HG03280 (cell line): ENCODE measurements at regions not wholly inside any gene's neighbourhood (a gene's known extent, or its start where the extent isn't known, plus 50 kb on each side); places are given as distances from the start of the nearest gene placed in this dataset.
"Not testable (repeated sequence)": the region's sequence is repeated elsewhere in the genome, so short reads cannot be mapped to it uniquely, and the experiment has no call there.

ENCODE experiments used
- ATAC-seq: cut with Tn5 transposase; IDR thresholded peaks from one replicate; pipeline ENCODE4 v1.9.1; 2021; ENCODE audit warnings: mild to moderate bottlenecking, moderate library complexity; ENCODE audit not compliant: unreplicated experiment

- ATAC-seq: no peak
These were observed 144.7 kb upstream of the ITM2A start for GRCh38 chrX:79511799-79512198.

GRCh38 chrX:79506001-79506400 is 138.9 kb upstream of the ITM2A start:
- ATAC-seq: no peak

- ATAC-seq: no peak
These were observed 115.6 kb upstream of the ITM2A start for GRCh38 chrX:79482686-79483085.

GRCh38 chrX:79477691-79478090 is 110.6 kb upstream of the ITM2A start:
- ATAC-seq: no peak

- ATAC-seq: peak; percentile 52
These were observed 99.5 kb upstream of the ITM2A start for GRCh38 chrX:79466636-79467035.

- no peak for ATAC-seq
These were observed 95.3 kb upstream of the ITM2A start for GRCh38 chrX:79462458-79462857.

- not testable (repeated sequence) for ATAC-seq
These were observed 89.5 kb upstream of the ITM2A start for GRCh38 chrX:79456593-79456992.

GRCh38 chrX:79452881-79453280 is 85.7 kb upstream of the ITM2A start:
- no peak for ATAC-seq

- no peak for ATAC-seq
These were observed 77.6 kb upstream of the ITM2A start for GRCh38 chrX:79444694-79445210.

GRCh38 chrX:79443121-79443520 is 76.0 kb upstream of the ITM2A start:
- no peak for ATAC-seq

- ATAC-seq: no peak
These were observed 73.2 kb upstream of the ITM2A start for GRCh38 chrX:79440336-79440735.
